ENCODE measurements at regions not wholly inside any gene's neighbourhood (a gene's known extent, or its start where the extent isn't known, plus 50 kb on each side); places are given as distances from the start of the nearest gene placed in this dataset.

DNA sequence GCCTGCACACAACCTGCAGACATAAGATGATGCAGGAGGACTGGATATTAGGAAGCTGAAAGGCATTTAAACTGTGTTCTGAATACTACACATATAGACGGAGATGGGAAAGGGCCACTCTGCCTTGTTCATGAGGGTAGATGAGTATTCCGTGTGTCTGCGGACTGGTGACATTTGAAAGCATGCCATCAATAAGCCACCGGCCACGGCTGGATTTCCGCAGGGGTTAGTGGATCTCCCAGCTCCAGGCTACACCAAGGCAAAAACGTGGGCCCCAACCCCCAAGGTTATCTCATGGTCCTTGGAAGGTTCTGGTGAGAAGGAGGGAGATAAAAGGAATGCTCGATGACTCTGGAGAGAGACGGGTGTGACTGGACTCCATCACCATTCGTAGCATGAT, 78.6 kb upstream of the THBS2 start:
- no peaks in the 10 kb centered on the region for H3K27me3 ChIP-seq (ENCODE audit: control insufficient read depth, insufficient read depth, low read length)
- FAIRE-seq (no peak), DNase-seq (no peak)
- TF ChIP-seq, protein P1, sequence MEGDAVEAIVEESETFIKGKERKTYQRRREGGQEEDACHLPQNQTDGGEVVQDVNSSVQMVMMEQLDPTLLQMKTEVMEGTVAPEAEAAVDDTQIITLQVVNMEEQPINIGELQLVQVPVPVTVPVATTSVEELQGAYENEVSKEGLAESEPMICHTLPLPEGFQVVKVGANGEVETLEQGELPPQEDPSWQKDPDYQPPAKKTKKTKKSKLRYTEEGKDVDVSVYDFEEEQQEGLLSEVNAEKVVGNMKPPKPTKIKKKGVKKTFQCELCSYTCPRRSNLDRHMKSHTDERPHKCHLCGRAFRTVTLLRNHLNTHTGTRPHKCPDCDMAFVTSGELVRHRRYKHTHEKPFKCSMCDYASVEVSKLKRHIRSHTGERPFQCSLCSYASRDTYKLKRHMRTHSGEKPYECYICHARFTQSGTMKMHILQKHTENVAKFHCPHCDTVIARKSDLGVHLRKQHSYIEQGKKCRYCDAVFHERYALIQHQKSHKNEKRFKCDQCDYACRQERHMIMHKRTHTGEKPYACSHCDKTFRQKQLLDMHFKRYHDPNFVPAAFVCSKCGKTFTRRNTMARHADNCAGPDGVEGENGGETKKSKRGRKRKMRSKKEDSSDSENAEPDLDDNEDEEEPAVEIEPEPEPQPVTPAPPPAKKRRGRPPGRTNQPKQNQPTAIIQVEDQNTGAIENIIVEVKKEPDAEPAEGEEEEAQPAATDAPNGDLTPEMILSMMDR (IDR thresholded peaks at IDR 0.05; ENCODE audit: borderline replicate concordance, extremely low read depth, insufficient read depth), result no peak
- intact Hi-C loops (cut with DNase I), result no loop called here
- H3K27ac ChIP-seq (ENCODE audit: low read depth in 2 of 2, low read length in 2 of 2), result no peak overlapping the region
- no peaks in the 10 kb centered on the region for H3K4me1 ChIP-seq (ENCODE audit: control insufficient read depth in 2 of 3, insufficient read depth in 2 of 3, low read depth in 1 of 3, low read length in 3 of 3)
- H3K9ac ChIP-seq (ENCODE audit: low read length in 3 of 3), result no peak overlapping the region
- H3K36me3 ChIP-seq (ENCODE audit: control insufficient read depth in 2 of 3, insufficient read depth in 3 of 3, low read length in 3 of 3), result no peaks in the 10 kb centered on the region
- no peak overlapping the region for H3K4me3 ChIP-seq (ENCODE audit: low read length in 3 of 3)
- H3K9me3 ChIP-seq (ENCODE audit: control insufficient read depth in 2 of 3, insufficient read depth in 1 of 3, low read length in 3 of 3), result no peaks in the 10 kb centered on the region

DNA sequence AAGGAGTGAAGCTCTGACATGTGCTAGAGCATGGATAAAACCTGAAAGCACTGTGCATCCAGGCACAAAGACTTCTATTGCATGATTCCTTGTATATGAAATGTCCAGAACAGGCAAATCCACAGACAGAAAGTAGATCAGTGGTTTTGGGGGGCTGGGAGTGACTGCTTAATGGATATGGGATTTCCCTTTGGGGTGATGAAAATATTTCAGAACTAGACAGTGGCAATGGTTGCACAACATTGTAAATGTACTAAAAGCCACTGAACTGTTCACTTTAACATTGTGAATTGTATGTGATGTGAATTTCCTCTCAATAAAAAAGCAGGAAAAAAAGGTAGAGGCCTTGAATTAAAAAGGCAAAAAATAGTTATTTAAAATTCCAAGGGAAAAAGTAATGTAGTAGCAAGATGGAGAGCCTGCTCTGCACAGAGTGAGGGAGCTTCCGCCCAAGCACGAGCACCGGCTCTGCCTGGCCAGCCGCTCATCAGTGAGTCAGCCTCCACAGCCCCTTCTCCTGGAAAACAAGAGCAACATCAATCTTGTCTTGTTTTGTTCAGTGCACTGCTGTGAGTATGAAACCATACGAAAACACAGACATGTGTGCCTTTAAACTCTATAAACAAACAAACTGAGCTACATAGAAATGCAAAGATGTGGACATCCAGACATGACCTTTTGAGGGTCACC, 74.6 kb upstream of the THBS2 start:
- TF ChIP-seq, protein P1 (IDR thresholded peaks at IDR 0.05; ENCODE audit: borderline replicate concordance, extremely low read depth, insufficient read depth), result no peak
- no peak overlapping the region for H3K4me3 ChIP-seq (ENCODE audit: low read length in 3 of 3)
- FAIRE-seq (no peak), DNase-seq (no peak)
- no peaks in the 10 kb centered on the region for H3K36me3 ChIP-seq (ENCODE audit: control insufficient read depth in 2 of 3, insufficient read depth in 3 of 3, low read length in 3 of 3)
- H3K9me3 ChIP-seq (ENCODE audit: control insufficient read depth in 2 of 3, insufficient read depth in 1 of 3, low read length in 3 of 3), result no peaks in the 10 kb centered on the region
- no peaks in the 10 kb centered on the region for H3K4me1 ChIP-seq (ENCODE audit: control insufficient read depth in 2 of 3, insufficient read depth in 2 of 3, low read depth in 1 of 3, low read length in 3 of 3)
- intact Hi-C loops (cut with DNase I), result no loop called here
- H3K9ac ChIP-seq (ENCODE audit: low read length in 3 of 3), result no peak overlapping the region
- H3K27ac ChIP-seq (ENCODE audit: low read depth in 2 of 2, low read length in 2 of 2), result no peak overlapping the region
- H3K27me3 ChIP-seq (ENCODE audit: control insufficient read depth, insufficient read depth, low read length), result no peaks in the 10 kb centered on the region

DNA sequence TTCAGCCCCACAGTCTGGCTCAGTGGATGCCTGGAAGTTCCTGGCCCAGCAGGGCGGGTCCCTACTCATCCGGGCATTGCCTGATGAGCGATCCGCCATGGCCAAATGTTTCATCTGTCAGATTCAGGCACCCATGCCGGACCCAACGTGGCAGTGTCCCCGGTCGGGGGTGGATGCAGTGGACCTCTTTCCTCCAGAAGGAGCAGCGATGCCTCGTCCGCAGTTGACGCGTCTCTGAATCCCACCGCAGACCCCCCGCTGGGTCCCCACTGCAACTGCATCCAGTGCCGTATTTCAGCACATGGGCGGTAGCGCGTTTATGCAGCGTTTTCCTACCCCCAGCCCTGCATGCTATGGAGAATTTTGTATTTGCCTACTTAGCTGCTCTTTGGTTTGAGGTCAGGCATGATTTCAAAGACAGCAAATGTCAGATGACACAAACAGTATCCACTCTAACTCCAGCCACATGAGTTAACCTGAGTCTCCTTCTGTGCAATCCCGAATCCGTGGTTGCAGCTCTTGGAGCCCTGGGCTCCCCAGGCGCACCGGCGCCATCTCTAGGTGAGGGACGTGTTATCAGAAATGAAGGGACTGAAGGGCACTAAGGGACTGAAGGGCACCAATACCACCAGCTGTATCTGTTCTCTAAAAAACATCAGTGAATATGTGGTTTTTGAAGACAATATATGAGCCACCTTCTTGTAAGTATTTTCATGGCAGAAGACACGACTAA, 72.6 kb upstream of the THBS2 start:
- Histone ChIP-seq H3K9me3 (ENCODE audit: control insufficient read depth in 2 of 3, insufficient read depth in 1 of 3, low read length in 3 of 3) (no peaks in the 10 kb centered on the region), H3K9ac (ENCODE audit: low read length in 3 of 3) (no peak overlapping the region), H3K27me3 (ENCODE audit: control insufficient read depth, insufficient read depth, low read length) (no peaks in the 10 kb centered on the region), H3K4me3 (ENCODE audit: low read length in 3 of 3) (no peak overlapping the region), H3K4me1 (ENCODE audit: control insufficient read depth in 2 of 3, insufficient read depth in 2 of 3, low read depth in 1 of 3, low read length in 3 of 3) (no peaks in the 10 kb centered on the region), H3K36me3 (ENCODE audit: control insufficient read depth in 2 of 3, insufficient read depth in 3 of 3, low read length in 3 of 3) (no peaks in the 10 kb centered on the region), H3K27ac (ENCODE audit: low read depth in 2 of 2, low read length in 2 of 2) (no peak overlapping the region)
- TF ChIP-seq, protein P1 (IDR thresholded peaks at IDR 0.05; ENCODE audit: borderline replicate concordance, extremely low read depth, insufficient read depth), result peak; percentile 36
- FAIRE-seq, result no peak
- DNase-seq, result no peak
- intact Hi-C loops (cut with DNase I), result no loop called here

Data from kidney (tissue), 13 donors.